ENCODE measurements at regions not wholly inside any gene's neighbourhood (a gene's known extent, or its start where the extent isn't known, plus 50 kb on each side); places are given as distances from the start of the nearest gene placed in this dataset.
A peak's percentile ranks its signal among the peaks of the same experiment; 100 is the strongest.

DNA sequence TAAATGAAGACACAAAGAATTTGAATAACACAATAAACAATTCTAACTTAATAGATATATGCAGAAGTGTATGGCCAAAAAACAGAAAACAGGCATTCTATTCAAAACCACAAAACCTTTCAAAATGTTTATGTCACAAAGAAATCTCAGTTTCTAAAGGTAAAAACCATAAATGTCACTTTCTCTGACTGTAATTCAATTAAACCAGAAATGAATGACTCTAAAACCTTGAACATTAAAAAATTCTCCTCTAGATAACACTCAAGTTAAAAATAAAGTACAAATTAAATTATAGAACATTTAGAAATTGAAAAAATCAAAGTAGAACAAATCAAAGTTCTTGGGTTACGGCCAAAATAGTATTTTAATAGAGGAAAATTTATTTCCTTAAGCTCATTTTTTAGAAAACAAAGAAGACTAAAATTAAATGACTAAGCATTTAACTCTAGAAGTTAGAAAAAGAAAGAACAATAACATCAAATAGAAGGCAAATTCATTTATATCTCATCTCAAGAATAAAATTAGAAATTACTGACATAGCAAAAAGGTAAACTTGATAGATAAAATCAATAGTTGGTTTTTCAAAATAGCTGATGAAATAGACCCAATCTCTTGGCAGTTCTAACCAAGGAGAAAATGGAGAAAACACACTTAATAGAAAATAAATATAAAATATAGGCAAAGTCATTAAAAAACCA lies 198.8 kb downstream of the TEX36 start:
- Histone ChIP-seq H3K27me3 (ENCODE audit: control insufficient read depth, insufficient read depth, low read length) (no peaks in the 10 kb centered on the region), H3K36me3 (ENCODE audit: control insufficient read depth, insufficient read depth, low read length) (no peaks in the 10 kb centered on the region), H3K9ac (ENCODE audit: low read length) (no peak overlapping the region), H3K27ac (ENCODE audit: low read depth, low read length) (no peak overlapping the region), H3K4me1 (ENCODE audit: control insufficient read depth, insufficient read depth, low read length) (peaks cover 15% of the 10 kb centered on the region), H3K4me3 (ENCODE audit: low read depth, low read length) (no peak overlapping the region), H3K9me3 (ENCODE audit: control insufficient read depth, insufficient read depth, low read depth, low read length) (no peaks in the 10 kb centered on the region)

GRCh38 chr10:125482637-125483036 lies 200.3 kb downstream of the TEX36 start:
- 0 out of 2 replicates have a peak overlapping the region, but pooled peaks have one; percentile 43 for H3K27ac ChIP-seq (ENCODE audit: low read depth, low read length)
- H3K4me3 ChIP-seq (ENCODE audit: low read depth, low read length): no peak overlapping the region
- H3K27me3 ChIP-seq (ENCODE audit: control insufficient read depth, insufficient read depth, low read length): no peaks in the 10 kb centered on the region
- peaks cover 15% of the 10 kb centered on the region for H3K4me1 ChIP-seq (ENCODE audit: control insufficient read depth, insufficient read depth, low read length)
- no peak overlapping the region for H3K9ac ChIP-seq (ENCODE audit: low read length)
- no peaks in the 10 kb centered on the region for H3K9me3 ChIP-seq (ENCODE audit: control insufficient read depth, insufficient read depth, low read depth, low read length)
- H3K36me3 ChIP-seq (ENCODE audit: control insufficient read depth, insufficient read depth, low read length): no peaks in the 10 kb centered on the region

- Histone ChIP-seq H3K9me3 (ENCODE audit: control insufficient read depth, insufficient read depth, low read depth, low read length) (no peaks in the 10 kb centered on the region), H3K27ac (ENCODE audit: low read depth, low read length) (0 out of 2 replicates have a peak overlapping the region, but pooled peaks have one; percentile 43), H3K36me3 (ENCODE audit: control insufficient read depth, insufficient read depth, low read length) (no peaks in the 10 kb centered on the region), H3K4me1 (ENCODE audit: control insufficient read depth, insufficient read depth, low read length) (peaks cover 15% of the 10 kb centered on the region), H3K9ac (ENCODE audit: low read length) (no peak overlapping the region), H3K27me3 (ENCODE audit: control insufficient read depth, insufficient read depth, low read length) (no peaks in the 10 kb centered on the region), H3K4me3 (ENCODE audit: low read depth, low read length) (no peak overlapping the region)
Measured at GRCh38 chr10:125482108-125482507, 200.9 kb downstream of the TEX36 start.

DNA sequence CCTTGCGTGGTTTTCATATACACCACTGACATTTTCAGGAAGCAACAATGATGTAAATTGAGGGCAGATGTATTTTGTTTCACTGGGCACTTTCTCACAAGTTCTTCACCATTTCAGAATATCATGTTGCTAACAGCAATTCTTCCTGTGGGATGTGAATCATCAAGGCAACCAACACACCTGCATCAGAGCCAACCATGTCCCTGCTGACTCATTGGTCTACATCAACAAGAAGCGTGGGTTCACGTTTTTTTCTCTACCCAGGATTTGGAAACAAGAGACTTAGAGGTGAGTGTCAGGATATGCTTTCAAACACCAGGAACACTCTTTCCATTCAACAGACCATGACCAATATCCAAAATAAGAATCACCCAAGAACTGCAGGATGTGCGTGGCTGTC lies 203.9 kb downstream of the TEX36 start:
- H3K9me3 ChIP-seq (ENCODE audit: control insufficient read depth, insufficient read depth, low read depth, low read length): no peaks in the 10 kb centered on the region
- no peak overlapping the region for H3K9ac ChIP-seq (ENCODE audit: low read length)
- H3K36me3 ChIP-seq (ENCODE audit: control insufficient read depth, insufficient read depth, low read length): no peaks in the 10 kb centered on the region
- no peak overlapping the region for H3K4me3 ChIP-seq (ENCODE audit: low read depth, low read length)
- H3K4me1 ChIP-seq (ENCODE audit: control insufficient read depth, insufficient read depth, low read length): peaks cover 15% of the 10 kb centered on the region
- no peak overlapping the region for H3K27ac ChIP-seq (ENCODE audit: low read depth, low read length)
- no peaks in the 10 kb centered on the region for H3K27me3 ChIP-seq (ENCODE audit: control insufficient read depth, insufficient read depth, low read length)

DNA sequence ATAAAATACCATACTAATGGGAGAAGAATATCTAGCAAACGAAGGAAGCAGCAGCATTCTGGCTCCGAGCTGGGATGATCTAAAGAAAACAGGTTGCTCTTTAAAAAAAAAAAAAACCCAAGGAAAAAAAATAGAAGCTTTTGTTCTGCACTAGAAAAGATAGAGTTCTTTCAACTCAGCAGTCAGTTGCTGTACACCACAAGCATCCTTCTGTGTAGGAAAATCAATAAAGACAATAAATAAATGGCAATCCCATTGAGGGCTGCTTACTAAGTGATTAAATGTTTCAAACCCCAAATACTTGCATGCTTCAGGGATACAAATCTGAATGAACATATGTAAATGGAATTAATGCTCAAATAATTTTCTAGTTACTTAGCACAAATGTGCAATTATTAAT lies 207.1 kb downstream of the TEX36 start:
- Histone ChIP-seq H3K9me3 (ENCODE audit: control insufficient read depth, insufficient read depth, low read depth, low read length) (no peaks in the 10 kb centered on the region), H3K36me3 (ENCODE audit: control insufficient read depth, insufficient read depth, low read length) (no peaks in the 10 kb centered on the region), H3K9ac (ENCODE audit: low read length) (no peak overlapping the region), H3K27ac (ENCODE audit: low read depth, low read length) (no peak overlapping the region), H3K27me3 (ENCODE audit: control insufficient read depth, insufficient read depth, low read length) (no peaks in the 10 kb centered on the region), H3K4me3 (ENCODE audit: low read depth, low read length) (no peak overlapping the region), H3K4me1 (ENCODE audit: control insufficient read depth, insufficient read depth, low read length) (no peaks in the 10 kb centered on the region)

DNA sequence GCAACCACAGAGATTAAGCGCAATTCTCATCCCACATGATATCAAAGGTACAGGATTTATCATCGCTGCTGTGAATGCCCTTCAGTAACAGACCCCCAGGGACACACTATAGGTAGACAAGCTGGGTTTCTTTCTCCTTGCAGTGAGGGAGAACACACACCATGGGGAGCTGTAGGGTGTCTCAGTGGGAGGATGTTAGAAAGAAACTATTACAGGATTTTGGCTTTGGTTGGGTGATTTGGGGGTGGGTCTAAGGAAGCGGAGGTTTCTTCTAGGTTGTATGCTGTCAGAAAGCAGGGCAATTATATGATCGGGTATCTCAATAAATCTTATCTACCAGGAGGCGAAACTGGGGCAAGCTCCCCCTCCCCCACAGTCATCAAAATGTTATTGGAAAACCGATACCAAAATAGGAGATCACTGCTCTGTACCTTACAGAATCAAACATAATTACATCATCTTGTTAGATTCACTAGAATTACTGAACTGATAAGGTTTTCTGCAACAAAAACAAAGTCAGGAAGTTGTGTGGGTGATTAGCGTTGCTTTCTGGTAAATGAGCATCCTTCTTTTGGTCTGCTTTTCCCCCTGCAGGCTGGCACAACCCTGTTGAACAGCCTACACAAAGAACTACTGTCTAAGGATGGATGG lies 209.7 kb downstream of the TEX36 start:
- Histone ChIP-seq H3K27ac (ENCODE audit: low read depth, low read length) (no peak overlapping the region), H3K9me3 (ENCODE audit: control insufficient read depth, insufficient read depth, low read depth, low read length) (no peaks in the 10 kb centered on the region), H3K9ac (ENCODE audit: low read length) (no peak overlapping the region), H3K4me3 (ENCODE audit: low read depth, low read length) (no peak overlapping the region), H3K4me1 (ENCODE audit: control insufficient read depth, insufficient read depth, low read length) (no peaks in the 10 kb centered on the region), H3K36me3 (ENCODE audit: control insufficient read depth, insufficient read depth, low read length) (no peaks in the 10 kb centered on the region), H3K27me3 (ENCODE audit: control insufficient read depth, insufficient read depth, low read length) (no peaks in the 10 kb centered on the region)

DNA sequence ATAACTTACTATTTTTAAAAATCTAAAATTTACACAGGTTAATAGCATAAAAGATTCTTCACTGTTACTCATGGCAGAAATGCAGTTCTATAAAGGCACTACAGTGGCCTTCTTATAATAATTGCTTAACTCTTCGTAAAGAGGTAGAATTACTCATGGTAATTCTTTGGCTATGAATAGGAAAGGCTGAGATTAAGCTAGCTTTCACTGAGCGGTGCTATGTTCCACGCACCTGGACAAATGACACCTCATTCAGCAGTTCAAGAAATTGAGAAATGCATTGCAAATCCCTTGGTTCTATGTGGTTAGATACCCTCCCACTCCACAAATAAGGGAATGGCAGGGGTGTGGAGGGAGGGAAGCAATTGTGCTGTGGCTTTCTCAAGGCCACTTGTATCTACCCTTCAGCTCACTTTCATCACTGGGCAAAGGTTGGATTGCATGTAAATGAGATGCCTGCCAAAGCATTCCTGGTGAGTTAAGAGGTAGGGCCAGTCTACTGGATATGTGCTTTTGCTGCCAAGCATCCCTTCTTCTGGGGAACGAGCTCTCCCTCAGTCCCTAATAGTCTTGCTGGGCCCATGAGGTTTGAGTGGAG lies 210.9 kb downstream of the TEX36 start:
- H3K9me3 ChIP-seq (ENCODE audit: control insufficient read depth, insufficient read depth, low read depth, low read length): no peaks in the 10 kb centered on the region
- H3K36me3 ChIP-seq (ENCODE audit: control insufficient read depth, insufficient read depth, low read length): no peaks in the 10 kb centered on the region
- no peaks in the 10 kb centered on the region for H3K4me1 ChIP-seq (ENCODE audit: control insufficient read depth, insufficient read depth, low read length)
- H3K27ac ChIP-seq (ENCODE audit: low read depth, low read length): no peak overlapping the region
- no peak overlapping the region for H3K9ac ChIP-seq (ENCODE audit: low read length)
- H3K4me3 ChIP-seq (ENCODE audit: low read depth, low read length): no peak overlapping the region
- H3K27me3 ChIP-seq (ENCODE audit: control insufficient read depth, insufficient read depth, low read length): no peaks in the 10 kb centered on the region

DNA sequence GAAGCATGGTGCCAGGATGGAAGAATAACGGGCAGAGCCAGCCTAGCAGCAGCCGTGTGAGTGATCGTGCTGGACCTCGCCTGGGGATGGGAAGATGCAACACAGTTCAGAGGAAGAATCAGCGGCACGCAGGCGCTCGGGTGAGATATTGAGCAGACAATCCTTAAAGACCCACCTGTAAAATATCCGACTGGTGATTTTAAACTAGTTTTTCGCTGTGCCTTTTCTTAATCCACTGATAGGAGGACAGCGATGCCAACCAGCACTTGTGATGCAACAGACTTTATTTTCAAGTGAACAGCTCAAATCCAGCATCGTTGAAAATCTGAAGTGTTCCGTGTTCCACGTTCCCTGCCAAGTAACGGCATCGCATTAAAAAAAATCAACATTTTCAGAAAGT lies 214.7 kb downstream of the TEX36 start:
- Histone ChIP-seq H3K27me3 (ENCODE audit: control insufficient read depth, insufficient read depth, low read length) (no peaks in the 10 kb centered on the region; the same call in 1 of the 2 replicates), H3K4me1 (ENCODE audit: control insufficient read depth, insufficient read depth, low read length) (no peaks in the 10 kb centered on the region), H3K4me3 (ENCODE audit: low read depth, low read length) (no peak overlapping the region), H3K9me3 (ENCODE audit: control insufficient read depth, insufficient read depth, low read depth, low read length) (no peaks in the 10 kb centered on the region), H3K9ac (ENCODE audit: low read length) (no peak overlapping the region), H3K27ac (ENCODE audit: low read depth, low read length) (no peak overlapping the region), H3K36me3 (ENCODE audit: control insufficient read depth, insufficient read depth, low read length) (no peaks in the 10 kb centered on the region)

- no peaks in the 10 kb centered on the region; the same call in 1 of the 2 replicates for H3K27me3 ChIP-seq (ENCODE audit: control insufficient read depth, insufficient read depth, low read length)
- H3K9ac ChIP-seq (ENCODE audit: low read length): no peak overlapping the region
- H3K4me3 ChIP-seq (ENCODE audit: low read depth, low read length): no peak overlapping the region
- H3K9me3 ChIP-seq (ENCODE audit: control insufficient read depth, insufficient read depth, low read depth, low read length): no peaks in the 10 kb centered on the region
- no peaks in the 10 kb centered on the region for H3K4me1 ChIP-seq (ENCODE audit: control insufficient read depth, insufficient read depth, low read length)
- H3K27ac ChIP-seq (ENCODE audit: low read depth, low read length): no peak overlapping the region
- no peaks in the 10 kb centered on the region for H3K36me3 ChIP-seq (ENCODE audit: control insufficient read depth, insufficient read depth, low read length)
Measured at GRCh38 chr10:125466685-125467084, 216.3 kb downstream of the TEX36 start.

GRCh38 chr10:125462845-125463244 lies 220.1 kb downstream of the TEX36 start:
- H3K27me3 ChIP-seq (ENCODE audit: control insufficient read depth, insufficient read depth, low read length): no peaks in the 10 kb centered on the region; the same call in 1 of the 2 replicates
- H3K4me3 ChIP-seq (ENCODE audit: low read depth, low read length): no peak overlapping the region

DNA sequence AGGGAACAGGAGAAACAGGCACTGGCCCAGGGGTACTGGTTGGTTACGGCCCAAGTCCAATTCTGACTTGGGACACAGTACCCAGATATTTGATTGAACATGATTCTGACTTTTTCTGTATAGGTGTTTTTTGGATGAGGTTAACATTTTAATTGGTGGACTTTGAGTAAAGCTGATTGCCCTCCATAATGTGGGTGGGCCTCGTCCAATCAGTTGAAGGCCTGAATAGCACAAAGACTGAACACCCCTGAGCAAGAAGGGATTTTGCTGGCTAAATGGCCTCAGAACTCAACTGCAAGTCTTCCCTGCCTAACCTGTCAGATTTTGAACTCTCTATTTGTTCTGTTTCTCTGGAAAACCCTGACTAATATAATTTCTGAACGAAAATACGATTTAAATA lies 222.6 kb downstream of the TEX36 start:
- no peak overlapping the region for H3K4me3 ChIP-seq (ENCODE audit: low read depth, low read length)
- H3K9me3 ChIP-seq (ENCODE audit: control insufficient read depth, insufficient read depth, low read depth, low read length): no peaks in the 10 kb centered on the region
- no peak overlapping the region for H3K27ac ChIP-seq (ENCODE audit: low read depth, low read length)
- peaks cover 11% of the 10 kb centered on the region for H3K4me1 ChIP-seq (ENCODE audit: control insufficient read depth, insufficient read depth, low read length)
- H3K9ac ChIP-seq (ENCODE audit: low read length): no peak overlapping the region
- no peaks in the 10 kb centered on the region for H3K36me3 ChIP-seq (ENCODE audit: control insufficient read depth, insufficient read depth, low read length)
- no peaks in the 10 kb centered on the region for H3K27me3 ChIP-seq (ENCODE audit: control insufficient read depth, insufficient read depth, low read length)

More at GRCh38 chr10:125462845-125463244, 220.1 kb downstream of the TEX36 start:
- H3K36me3 ChIP-seq (ENCODE audit: control insufficient read depth, insufficient read depth, low read length): no peaks in the 10 kb centered on the region
- no peak overlapping the region for H3K27ac ChIP-seq (ENCODE audit: low read depth, low read length)
- H3K4me1 ChIP-seq (ENCODE audit: control insufficient read depth, insufficient read depth, low read length): no peaks in the 10 kb centered on the region
- no peak overlapping the region for H3K9ac ChIP-seq (ENCODE audit: low read length)
- no peaks in the 10 kb centered on the region for H3K9me3 ChIP-seq (ENCODE audit: control insufficient read depth, insufficient read depth, low read depth, low read length)

All from HUES6 (cell line).